GM12878 (cell line): ENCODE measurements at regions not wholly inside any gene's neighbourhood (a gene's known extent, or its start where the extent isn't known, plus 50 kb on each side); places are given as distances from the start of the nearest gene placed in this dataset.

Experiments
- ATAC-seq: fragments of 200-7000 bp; cut with Tn5 transposase; 3 replicates; pipeline ENCODE4 v1.9.1; 2020; ENCODE audit warnings: mild to moderate bottlenecking, moderate library complexity
- BruUV-seq: library from RNA; stranded (reverse); fragments of 400-500 nt; replicated peaks from 2 replicates; lab custom pipeline; 2021; lab: Mats Ljungman, UMichigan
- CTCF ChIA-PET: fragments of 300-600 bp; sonication (Branson Sonifier 250); formaldehyde crosslinking; extraction: SDS; loops from one replicate; lab custom pipeline; 2021; ENCODE audit warnings: inconsistent platforms; lab: Yijun Ruan, JAX
- POLR2A ChIA-PET: fragments of 350-600 bp; formaldehyde crosslinking; extraction: SDS; loops from one replicate; lab custom pipeline; 2021; ENCODE audit warnings: inconsistent platforms; lab: Charles Lee
- RAD21 ChIA-PET: fragments of 300-600 bp; sonication (Branson Sonifier 250); formaldehyde crosslinking; loops from one replicate; lab custom pipeline; 2023; ENCODE audit warnings: antibody characterized with exemption; ENCODE audit not compliant: unreplicated experiment; lab: Charles Lee
- SMC1A ChIA-PET: fragments of 300-600 bp; sonication (Branson Sonifier 250); formaldehyde crosslinking; loops from one replicate; lab custom pipeline; 2023; ENCODE audit not compliant: unreplicated experiment, uncharacterized antibody; lab: Charles Lee
- DNase-seq: peaks from one replicate; pipeline ENCODE4 v3.0.0-alpha.2; 2011; ENCODE audit warnings: low read depth, low spot score
- FAIRE-seq: peaks from 3 replicates; lab custom pipeline; 2011; peaks lifted over from hg19 to GRCh38; lab: Jason Lieb, UNC
- H2AFZ ChIP-seq: 2 replicates; pipeline ENCODE4 v1.6.0; 2011; ENCODE audit warnings: low read depth, low read length, control low read depth; ENCODE audit not compliant: control insufficient read depth
- H3K27ac ChIP-seq: 2 replicates; pipeline ENCODE4 v1.5.1; 2011; ENCODE audit warnings: control low read depth; ENCODE audit not compliant: control insufficient read depth, insufficient read depth
- H3K27me3 ChIP-seq, 2 experiments: replicated peaks in 1 of 2; 2 replicates each; pipeline versions ENCODE4 v1.6.0 to v1.6.1; 2011; ENCODE audit warnings: low read length in 1 of 2; ENCODE audit not compliant: control insufficient read depth in 2 of 2, insufficient read depth in 2 of 2
- H3K36me3 ChIP-seq, 2 experiments: 2 replicates each; pipeline ENCODE4 v1.5.1; 2011; ENCODE audit warnings: low read length in 1 of 2; ENCODE audit not compliant: control insufficient read depth in 2 of 2, insufficient read depth in 2 of 2
- H3K4me1 ChIP-seq: 2 replicates; pipeline ENCODE4 v1.6.1; 2011; ENCODE audit warnings: mild to moderate bottlenecking, low read length, moderate library complexity, mixed read lengths; ENCODE audit not compliant: control insufficient read depth, insufficient read depth
- H3K4me2 ChIP-seq: 2 replicates; pipeline ENCODE4 v1.6.0; 2011; ENCODE audit warnings: control low read depth; ENCODE audit not compliant: control insufficient read depth, insufficient read depth
- H3K4me3 ChIP-seq: fragments of 200-600 bp; sonication (generic); 2 replicates; pipeline ENCODE4 v1.5.1; 2016
- H3K79me2 ChIP-seq: 2 replicates; pipeline ENCODE4 v1.6.0; 2011; ENCODE audit warnings: low read length; ENCODE audit not compliant: control insufficient read depth, insufficient read depth
- H3K9ac ChIP-seq: 2 replicates; pipeline ENCODE4 v1.8.0; 2011; ENCODE audit warnings: low read length, control low read depth, mixed read lengths; ENCODE audit not compliant: control insufficient read depth, insufficient read depth
- H3K9me3 ChIP-seq: replicated peaks from 3 replicates; pipeline ENCODE4 v1.5.1; 2011; ENCODE audit warnings: mild to moderate bottlenecking, low read length; ENCODE audit not compliant: control insufficient read depth, insufficient read depth
- H4K20me1 ChIP-seq: 2 replicates; pipeline ENCODE4 v1.6.0; 2011; ENCODE audit not compliant: control insufficient read depth, insufficient read depth
- BMI1 ChIP-seq: fragments of 450-650 bp; IDR thresholded peaks from 2 replicates; pipeline ENCODE4 v1.6.1; 2016; ENCODE audit warnings: mild to moderate bottlenecking, moderate library complexity, borderline replicate concordance
- CHD2 ChIP-seq: IDR thresholded peaks from 2 replicates; pipeline ENCODE4 v1.6.1; 2011; ENCODE audit warnings: low read depth, low read length, improper control_type of control experiment, borderline replicate concordance
- ESRRA ChIP-seq: IDR thresholded peaks from 2 replicates; pipeline ENCODE4 v1.6.1; 2012; ENCODE audit warnings: mild to moderate bottlenecking, low read length, improper control_type of control experiment
- EZH2 ChIP-seq: IDR thresholded peaks from 2 replicates; pipeline ENCODE4 v1.6.1; 2012; ENCODE audit warnings: low read depth, mild to moderate bottlenecking, control low read depth, inconsistent platforms, low read length, borderline replicate concordance; ENCODE audit not compliant: control insufficient read depth
- NR2C1 ChIP-seq: fragments of 450-650 bp; IDR thresholded peaks from 2 replicates; pipeline ENCODE4 v1.6.1; 2017; ENCODE audit warnings: antibody characterized with exemption, mild to moderate bottlenecking, moderate library complexity
- RELA ChIP-seq: fragments of 450-650 bp; IDR thresholded peaks from 2 replicates; pipeline ENCODE4 v1.8.0; 2014; ENCODE audit warnings: borderline replicate concordance; ENCODE audit not compliant: partially characterized antibody
- SMAD1 ChIP-seq: fragments of 450-650 bp; IDR thresholded peaks from 2 replicates; pipeline ENCODE4 v1.6.1; 2018; ENCODE audit warnings: mild to moderate bottlenecking, low read depth; ENCODE audit not compliant: partially characterized antibody
- WGBS: methylation state at CpG from one replicate; pipeline ENCODE4 v1.1.6; 2016; ENCODE audit warnings: low lambda C conversion rate; ENCODE audit not compliant: insufficient replicate concordance, insufficient coverage; ENCODE audit errors: missing lambda C conversion rate; 5-methylcytosine and 5-hydroxymethylcytosine counted together
- in situ Hi-C: fragments of 300-500 bp; cut with MboI; formaldehyde crosslinking; loops from 9 replicates; pipeline ENCODE4 v1.14.3; 2018; ENCODE audit warnings: mixed read lengths
- intact Hi-C: fragments of 100-400 bp; cut with micrococcal nuclease; formaldehyde crosslinking; loops from one replicate; pipeline ENCODE4 v1.14.2; 2022; ENCODE audit not compliant: unreplicated experiment
- TF ChIP-seq, protein P1 (sequence below): fragments of 450-650 bp; formaldehyde crosslinking; IDR thresholded peaks from 2 replicates; pipeline ENCODE4 v1.5.0; 2022; ENCODE audit warnings: mild to moderate bottlenecking, missing genetic modification characterization
- TF ChIP-seq, protein P2 (sequence below): fragments of 450-650 bp; IDR thresholded peaks from 2 replicates; pipeline ENCODE4 v1.6.1; 2017; ENCODE audit warnings: mild to moderate bottlenecking, moderate library complexity

DNA sequence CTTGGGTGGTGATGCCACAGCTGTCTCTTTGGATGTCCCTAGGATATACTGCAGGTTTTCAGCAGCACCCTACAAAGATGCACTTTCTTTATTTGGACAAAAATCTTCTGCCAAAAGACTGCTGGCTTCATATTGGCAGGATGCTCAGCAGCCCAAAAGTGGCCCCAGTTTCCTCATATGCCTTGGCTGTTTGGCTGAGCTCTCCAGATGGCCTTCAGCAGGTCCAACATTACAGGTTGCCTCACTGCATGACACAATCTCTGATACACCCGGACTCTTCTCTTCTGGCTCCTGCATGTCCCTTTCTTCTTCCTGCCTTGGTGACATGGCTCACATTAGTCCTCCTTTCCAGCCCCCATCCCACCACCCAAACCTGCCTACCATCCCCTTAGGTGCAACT lies 323.7 kb upstream of the CDH4 start:
- DNase-seq (no peak), FAIRE-seq (no peak)
- Histone ChIP-seq H4K20me1 (no peaks in the 10 kb centered on the region), H3K9me3 (no peaks in the 10 kb centered on the region; the same call in 2 of the 3 replicates), H3K4me2 (no peak overlapping the region), H3K9ac (no peak overlapping the region), H3K27ac (no peak overlapping the region), H2AFZ (no peak overlapping the region)
- ChIA-PET SMC1A (no interaction called here), CTCF (no interaction called here)
- TF ChIP-seq RELA: no peak
- TF ChIP-seq, all 136 proteins: peak for 0
- RAD21 ChIA-PET: no interaction called here
- intact Hi-C loops: no loop called here
- no peak for ATAC-seq
- Histone ChIP-seq H3K36me3 (no peaks in the 10 kb centered on the region), H3K4me1 (no peaks in the 10 kb centered on the region), H3K79me2 (no peaks in the 10 kb centered on the region), H3K4me3 (no peak overlapping the region), H3K27me3 (no peaks in the 10 kb centered on the region)
- POLR2A ChIA-PET: no interaction called here
- in situ Hi-C loops: no loop called here
- WGBS: 0% methylated on average over 1 of the region's 1 CpG
- BruUV-seq: no TSS peak

DNA sequence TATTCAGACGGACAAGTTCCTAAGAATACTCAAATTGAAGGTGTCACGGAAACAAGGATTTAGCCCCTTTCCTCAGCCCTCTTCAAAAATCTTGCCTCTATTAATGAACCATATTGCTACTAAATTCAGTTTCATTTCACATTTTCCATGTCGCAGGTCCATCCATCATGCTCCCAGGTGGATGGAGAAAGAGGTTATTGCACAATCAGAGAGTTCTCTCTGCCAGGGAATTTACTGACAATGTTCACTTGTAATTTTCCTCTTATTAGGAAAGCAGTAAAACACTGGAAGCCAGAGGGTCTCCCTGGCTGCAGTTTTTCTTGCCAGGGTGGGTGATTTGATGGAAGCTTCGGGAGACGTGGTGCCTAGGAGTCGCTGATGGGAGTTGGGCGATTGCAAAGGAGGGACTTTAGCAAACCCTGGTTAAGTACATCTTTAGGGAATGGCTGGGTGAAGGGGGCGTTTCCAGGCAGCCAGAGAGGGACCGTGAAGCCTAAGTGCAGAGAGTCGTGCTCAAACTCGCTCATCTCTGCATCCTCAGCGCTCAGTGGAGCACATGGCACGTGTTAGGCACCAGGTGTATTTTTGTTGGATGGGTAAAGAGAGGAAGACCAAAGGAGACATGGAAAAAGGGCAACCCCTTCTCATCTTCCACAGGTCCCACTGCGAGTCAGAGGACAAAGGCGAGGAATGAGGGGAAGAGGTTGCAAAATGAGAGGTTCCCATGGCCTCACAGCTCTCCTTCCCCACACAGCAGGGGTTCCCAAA lies 321.9 kb upstream of the CDH4 start:
- intact Hi-C loops: no loop called here
- SMC1A ChIA-PET: no interaction called here
- no TSS peak for BruUV-seq
- TF ChIP-seq BMI1: no peak
- no peak for TF ChIP-seq NR2C1
- no peak for TF ChIP-seq SMAD1
- no peak for TF ChIP-seq EZH2
- TF ChIP-seq CHD2: no peak
- TF ChIP-seq, protein P1, sequence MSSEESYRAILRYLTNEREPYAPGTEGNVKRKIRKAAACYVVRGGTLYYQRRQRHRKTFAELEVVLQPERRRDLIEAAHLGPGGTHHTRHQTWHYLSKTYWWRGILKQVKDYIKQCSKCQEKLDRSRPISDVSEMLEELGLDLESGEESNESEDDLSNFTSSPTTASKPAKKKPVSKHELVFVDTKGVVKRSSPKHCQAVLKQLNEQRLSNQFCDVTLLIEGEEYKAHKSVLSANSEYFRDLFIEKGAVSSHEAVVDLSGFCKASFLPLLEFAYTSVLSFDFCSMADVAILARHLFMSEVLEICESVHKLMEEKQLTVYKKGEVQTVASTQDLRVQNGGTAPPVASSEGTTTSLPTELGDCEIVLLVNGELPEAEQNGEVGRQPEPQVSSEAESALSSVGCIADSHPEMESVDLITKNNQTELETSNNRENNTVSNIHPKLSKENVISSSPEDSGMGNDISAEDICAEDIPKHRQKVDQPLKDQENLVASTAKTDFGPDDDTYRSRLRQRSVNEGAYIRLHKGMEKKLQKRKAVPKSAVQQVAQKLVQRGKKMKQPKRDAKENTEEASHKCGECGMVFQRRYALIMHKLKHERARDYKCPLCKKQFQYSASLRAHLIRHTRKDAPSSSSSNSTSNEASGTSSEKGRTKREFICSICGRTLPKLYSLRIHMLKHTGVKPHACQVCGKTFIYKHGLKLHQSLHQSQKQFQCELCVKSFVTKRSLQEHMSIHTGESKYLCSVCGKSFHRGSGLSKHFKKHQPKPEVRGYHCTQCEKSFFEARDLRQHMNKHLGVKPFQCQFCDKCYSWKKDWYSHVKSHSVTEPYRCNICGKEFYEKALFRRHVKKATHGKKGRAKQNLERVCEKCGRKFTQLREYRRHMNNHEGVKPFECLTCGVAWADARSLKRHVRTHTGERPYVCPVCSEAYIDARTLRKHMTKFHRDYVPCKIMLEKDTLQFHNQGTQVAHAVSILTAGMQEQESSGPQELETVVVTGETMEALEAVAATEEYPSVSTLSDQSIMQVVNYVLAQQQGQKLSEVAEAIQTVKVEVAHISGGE (CRISPR knock-in tag): no peak
- TF ChIP-seq, protein P2, sequence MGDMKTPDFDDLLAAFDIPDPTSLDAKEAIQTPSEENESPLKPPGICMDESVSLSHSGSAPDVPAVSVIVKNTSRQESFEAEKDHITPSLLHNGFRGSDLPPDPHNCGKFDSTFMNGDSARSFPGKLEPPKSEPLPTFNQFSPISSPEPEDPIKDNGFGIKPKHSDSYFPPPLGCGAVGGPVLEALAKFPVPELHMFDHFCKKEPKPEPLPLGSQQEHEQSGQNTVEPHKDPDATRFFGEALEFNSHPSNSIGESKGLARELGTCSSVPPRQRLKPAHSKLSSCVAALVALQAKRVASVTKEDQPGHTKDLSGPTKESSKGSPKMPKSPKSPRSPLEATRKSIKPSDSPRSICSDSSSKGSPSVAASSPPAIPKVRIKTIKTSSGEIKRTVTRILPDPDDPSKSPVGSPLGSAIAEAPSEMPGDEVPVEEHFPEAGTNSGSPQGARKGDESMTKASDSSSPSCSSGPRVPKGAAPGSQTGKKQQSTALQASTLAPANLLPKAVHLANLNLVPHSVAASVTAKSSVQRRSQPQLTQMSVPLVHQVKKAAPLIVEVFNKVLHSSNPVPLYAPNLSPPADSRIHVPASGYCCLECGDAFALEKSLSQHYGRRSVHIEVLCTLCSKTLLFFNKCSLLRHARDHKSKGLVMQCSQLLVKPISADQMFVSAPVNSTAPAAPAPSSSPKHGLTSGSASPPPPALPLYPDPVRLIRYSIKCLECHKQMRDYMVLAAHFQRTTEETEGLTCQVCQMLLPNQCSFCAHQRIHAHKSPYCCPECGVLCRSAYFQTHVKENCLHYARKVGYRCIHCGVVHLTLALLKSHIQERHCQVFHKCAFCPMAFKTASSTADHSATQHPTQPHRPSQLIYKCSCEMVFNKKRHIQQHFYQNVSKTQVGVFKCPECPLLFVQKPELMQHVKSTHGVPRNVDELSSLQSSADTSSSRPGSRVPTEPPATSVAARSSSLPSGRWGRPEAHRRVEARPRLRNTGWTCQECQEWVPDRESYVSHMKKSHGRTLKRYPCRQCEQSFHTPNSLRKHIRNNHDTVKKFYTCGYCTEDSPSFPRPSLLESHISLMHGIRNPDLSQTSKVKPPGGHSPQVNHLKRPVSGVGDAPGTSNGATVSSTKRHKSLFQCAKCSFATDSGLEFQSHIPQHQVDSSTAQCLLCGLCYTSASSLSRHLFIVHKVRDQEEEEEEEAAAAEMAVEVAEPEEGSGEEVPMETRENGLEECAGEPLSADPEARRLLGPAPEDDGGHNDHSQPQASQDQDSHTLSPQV: no peak
- TF ChIP-seq ESRRA: no peak

More for the DNA sequence above, 321.9 kb upstream of the CDH4 start:
- Histone ChIP-seq H3K9ac (no peak overlapping the region), H2AFZ (no peak overlapping the region), H3K27me3 (no peaks in the 10 kb centered on the region), H3K79me2 (no peaks in the 10 kb centered on the region), H3K4me1 (no peaks in the 10 kb centered on the region), H3K27ac (no peak overlapping the region), H4K20me1 (no peaks in the 10 kb centered on the region), H3K36me3 (no peaks in the 10 kb centered on the region), H3K4me2 (no peak overlapping the region), H3K4me3 (no peak overlapping the region), H3K9me3 (no peaks in the 10 kb centered on the region; the same call in 2 of the 3 replicates)
- in situ Hi-C loops: no loop called here
- ATAC-seq: no peak
- no peak for FAIRE-seq
- 18% methylated on average over 15 of the region's 15 CpGs for WGBS
- ChIA-PET CTCF (no interaction called here), RAD21 (no interaction called here), POLR2A (no interaction called here)
- no peak for DNase-seq
